HEK293T (cell line): ENCODE measurements at regions not wholly inside any gene's neighbourhood (a gene's known extent, or its start where the extent isn't known, plus 50 kb on each side); places are given as distances from the start of the nearest gene placed in this dataset.
"Not testable (repeated sequence)": the region's sequence is repeated elsewhere in the genome, so short reads cannot be mapped to it uniquely, and the experiment has no call there.

Experiments used
- CTCF ChIA-PET: fragments of 350-600 bp; formaldehyde crosslinking; extraction: SDS; loops from one replicate; lab custom pipeline; 2021; ENCODE audit warnings: antibody characterized with exemption, inconsistent platforms; lab: Yijun Ruan, JAX
- POLR2A ChIA-PET: fragments of 350-600 bp; formaldehyde crosslinking; extraction: SDS; loops from one replicate; lab custom pipeline; 2020; ENCODE audit warnings: antibody characterized with exemption, inconsistent platforms; lab: Yijun Ruan, JAX
- DNase-seq: peaks from one replicate; pipeline ENCODE4 v3.0.0; 2012; ENCODE audit warnings: mixed read lengths; ENCODE audit errors: extremely low spot score
- ARNT ChIP-seq: fragments of 450-650 bp; IDR thresholded peaks from 2 replicates; pipeline ENCODE4 v1.6.1; 2017; ENCODE audit warnings: mild to moderate bottlenecking
- BHLHE40 ChIP-seq: fragments of 450-650 bp; IDR thresholded peaks from 2 replicates; pipeline ENCODE4 v1.6.1; 2016; ENCODE audit warnings: mild to moderate bottlenecking, moderate library complexity, borderline replicate concordance
- CTBP1 ChIP-seq: fragments of 450-650 bp; IDR thresholded peaks from 2 replicates; pipeline ENCODE4 v1.6.1; 2016; ENCODE audit warnings: borderline replicate concordance
- ELF4 ChIP-seq: fragments of 450-650 bp; IDR thresholded peaks from 2 replicates; pipeline ENCODE4 v1.6.1; 2017; ENCODE audit warnings: antibody characterized with exemption
- FOXA1 ChIP-seq: fragments of 450-650 bp; IDR thresholded peaks from 2 replicates; pipeline ENCODE4 v1.6.1; 2016; ENCODE audit warnings: mild to moderate bottlenecking
- FOXK2 ChIP-seq: fragments of 450-650 bp; IDR thresholded peaks from 2 replicates; pipeline ENCODE4 v1.6.1; 2016; ENCODE audit warnings: mild to moderate bottlenecking
- FOXM1 ChIP-seq: fragments of 450-650 bp; IDR thresholded peaks from 2 replicates; pipeline ENCODE4 v1.6.1; 2017; ENCODE audit warnings: mild to moderate bottlenecking, borderline replicate concordance
- HDGF ChIP-seq: fragments of 450-650 bp; IDR thresholded peaks from 2 replicates; pipeline ENCODE4 v1.6.1; 2017; ENCODE audit warnings: antibody characterized with exemption, borderline replicate concordance
- L3MBTL2 ChIP-seq: fragments of 450-650 bp; conservative IDR thresholded peaks from 2 replicates; pipeline ENCODE4 v1.6.1; 2016; ENCODE audit warnings: mild to moderate bottlenecking
- LEF1 ChIP-seq: fragments of 450-650 bp; IDR thresholded peaks from 2 replicates; pipeline ENCODE4 v1.6.1; 2017; ENCODE audit warnings: mild to moderate bottlenecking, borderline replicate concordance
- NFRKB ChIP-seq: fragments of 450-650 bp; IDR thresholded peaks from 2 replicates; pipeline ENCODE4 v1.6.1; 2016; ENCODE audit warnings: mild to moderate bottlenecking, moderate library complexity
- SP1 ChIP-seq: fragments of 450-650 bp; IDR thresholded peaks from 2 replicates; pipeline ENCODE4 v1.6.1; 2017
- SUZ12 ChIP-seq: fragments of 450-650 bp; IDR thresholded peaks from 2 replicates; pipeline ENCODE4 v1.6.1; 2016; ENCODE audit warnings: mild to moderate bottlenecking
- TARDBP ChIP-seq: fragments of 450-650 bp; IDR thresholded peaks from 2 replicates; pipeline ENCODE4 v1.6.1; 2016
- ZNF384 ChIP-seq: fragments of 450-650 bp; IDR thresholded peaks from 2 replicates; pipeline ENCODE4 v1.6.1; 2016
- TF ChIP-seq, protein P1 (sequence below): fragments of 450-650 bp; IDR thresholded peaks from 2 replicates; pipeline ENCODE4 v1.6.1; 2016

DNA sequence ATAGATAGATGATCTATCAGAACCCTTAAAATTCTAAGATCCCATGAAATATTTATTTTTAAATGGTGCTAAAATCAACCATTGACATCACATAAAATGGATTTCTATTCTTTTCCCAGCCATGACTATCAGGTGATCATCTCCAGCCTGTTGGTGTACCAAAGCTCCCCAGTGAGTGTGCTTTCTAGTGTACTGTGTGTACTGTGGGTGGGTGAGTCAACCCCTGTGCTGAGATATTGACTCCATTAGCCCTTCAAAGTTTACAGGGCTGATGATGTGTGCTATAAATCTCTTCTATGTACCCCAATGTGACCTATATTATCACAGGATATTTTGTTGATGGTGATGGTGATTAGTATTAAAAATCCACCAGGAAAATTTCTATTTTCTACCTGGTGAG, 344.6 kb downstream of the MMUT start:
- CTCF ChIA-PET = no interaction called here
- POLR2A ChIA-PET = no interaction called here
- DNase-seq = no peak
- TF ChIP-seq FOXA1 (no peak), ARNT (no peak), CTBP1 (no peak), HDGF (no peak), NFRKB (no peak)

DNA sequence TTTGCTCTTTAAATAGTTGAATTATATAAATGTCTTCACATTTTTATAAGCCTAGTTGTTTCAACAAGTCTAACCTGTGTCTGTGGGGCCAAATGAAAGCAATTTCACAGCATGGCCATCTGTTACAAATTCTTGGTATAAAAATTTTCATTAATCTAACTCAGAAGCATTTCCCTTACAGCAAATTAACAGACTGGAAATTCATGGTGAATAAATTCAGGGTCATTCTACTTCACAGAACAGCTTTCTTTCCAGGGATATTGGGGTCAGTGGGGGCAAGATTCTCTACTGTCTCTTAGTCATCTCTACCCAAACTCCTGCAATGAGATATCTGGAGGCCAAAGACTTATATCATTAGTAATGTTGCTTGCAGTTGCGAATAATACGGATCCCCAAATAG, 352.1 kb downstream of the MMUT start:
- ChIA-PET POLR2A (no interaction called here), CTCF (no interaction called here)
- DNase-seq = no peak
- TF ChIP-seq FOXK2 (no peak), HDGF (no peak), NFRKB (no peak), L3MBTL2 (no peak), ELF4 (no peak), ARNT (no peak), TARDBP (no peak), ZNF384 (no peak)

DNA sequence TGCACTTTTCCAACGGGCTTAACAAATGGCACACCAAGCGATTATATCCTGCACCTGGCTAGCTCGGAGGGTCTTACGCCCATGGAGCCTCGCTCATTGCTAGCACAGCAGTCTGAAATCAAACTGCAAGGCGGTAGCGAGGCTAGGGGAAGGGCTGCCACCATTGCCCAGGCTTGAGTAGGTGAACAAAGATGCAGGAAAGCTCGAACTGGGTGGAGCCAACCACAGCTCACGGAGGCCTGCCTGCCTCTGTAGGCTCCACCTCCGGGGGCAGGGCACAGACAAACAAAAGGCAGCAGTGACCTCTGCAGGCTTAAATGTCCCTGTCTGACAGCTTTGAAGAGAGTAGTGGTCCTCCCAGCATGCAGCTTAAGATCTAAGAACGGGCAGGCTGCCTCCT, 365.4 kb downstream of the MMUT start:
- DNase-seq, POLR2A ChIA-PET, CTCF ChIA-PET: not testable (repeated sequence)

DNA sequence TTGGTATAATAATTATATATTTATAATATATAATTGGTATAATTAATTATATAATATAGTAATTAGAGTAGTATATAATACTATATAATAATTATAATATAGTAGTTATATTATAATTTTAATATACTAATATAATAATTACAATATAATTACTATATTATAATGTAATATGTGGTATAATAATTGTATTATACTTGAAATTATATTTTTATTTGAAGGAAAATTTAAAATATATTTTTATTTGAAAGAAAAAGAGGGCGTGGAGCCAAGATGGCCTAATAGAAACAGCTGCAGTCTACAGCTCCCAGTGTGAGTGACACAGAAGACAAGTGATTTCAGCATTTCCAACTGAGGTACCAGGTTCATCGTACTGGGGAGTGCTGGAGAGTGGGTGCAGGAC, 365.9 kb downstream of the MMUT start:
- TF ChIP-seq SUZ12 (no peak), NFRKB (no peak), ARNT (no peak), FOXK2 (no peak), ZNF384 (no peak), TARDBP (no peak), BHLHE40 (no peak), LEF1 (no peak), FOXA1 (no peak), CTBP1 (no peak), HDGF (no peak), FOXM1 (no peak), ELF4 (no peak), SP1 (no peak), L3MBTL2 (no peak)
- TF ChIP-seq, protein P1, sequence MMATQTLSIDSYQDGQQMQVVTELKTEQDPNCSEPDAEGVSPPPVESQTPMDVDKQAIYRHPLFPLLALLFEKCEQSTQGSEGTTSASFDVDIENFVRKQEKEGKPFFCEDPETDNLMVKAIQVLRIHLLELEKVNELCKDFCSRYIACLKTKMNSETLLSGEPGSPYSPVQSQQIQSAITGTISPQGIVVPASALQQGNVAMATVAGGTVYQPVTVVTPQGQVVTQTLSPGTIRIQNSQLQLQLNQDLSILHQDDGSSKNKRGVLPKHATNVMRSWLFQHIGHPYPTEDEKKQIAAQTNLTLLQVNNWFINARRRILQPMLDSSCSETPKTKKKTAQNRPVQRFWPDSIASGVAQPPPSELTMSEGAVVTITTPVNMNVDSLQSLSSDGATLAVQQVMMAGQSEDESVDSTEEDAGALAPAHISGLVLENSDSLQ = no peak
- CTCF ChIA-PET = no interaction called here
- POLR2A ChIA-PET = no interaction called here

DNA sequence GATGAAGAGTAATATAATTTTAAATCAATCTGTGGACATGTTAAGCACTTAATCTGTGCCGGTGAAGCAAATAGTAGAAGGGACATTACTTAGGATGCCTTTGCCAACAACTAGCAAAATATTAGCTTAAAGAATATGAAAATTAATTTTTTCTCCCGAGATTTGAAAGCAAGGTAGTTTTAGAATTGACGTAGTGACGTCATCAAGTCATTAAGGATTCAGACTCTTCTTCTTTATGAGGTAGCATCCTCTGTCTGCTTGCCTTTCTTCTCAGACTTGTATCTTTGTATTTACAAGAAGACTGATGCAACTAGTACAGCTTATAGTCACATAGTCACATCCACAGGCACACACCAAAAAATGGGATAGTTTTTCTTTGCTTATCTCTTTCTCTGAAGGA, 374.4 kb downstream of the MMUT start:
- POLR2A ChIA-PET = no interaction called here
- CTCF ChIA-PET = no interaction called here
- TF ChIP-seq FOXA1 (no peak), ARNT (no peak), NFRKB (no peak), FOXM1 (no peak), CTBP1 (no peak), SP1 (no peak)
- DNase-seq = no peak

More for the DNA sequence above, 365.9 kb downstream of the MMUT start:
- no peak for DNase-seq

DNA sequence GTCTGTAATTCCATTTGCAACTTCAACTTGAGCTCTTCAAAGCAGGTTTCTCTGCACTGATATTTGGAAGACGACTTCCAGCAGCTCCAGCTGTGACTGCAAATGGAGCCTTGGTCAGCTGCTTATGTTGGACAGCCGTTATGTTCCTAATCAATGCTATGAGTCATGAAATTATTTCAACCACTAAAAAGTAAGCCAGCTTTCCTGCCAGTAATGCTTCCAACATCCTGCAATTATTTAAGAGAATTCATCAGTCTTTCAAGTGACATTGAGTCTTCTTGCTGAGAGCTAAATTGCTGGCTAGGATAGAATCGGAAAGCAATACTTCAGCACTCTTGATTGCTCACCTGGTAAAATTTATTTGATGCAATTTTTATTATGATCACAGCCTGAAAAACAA, 375.7 kb downstream of the MMUT start:
- no peak for DNase-seq
- TF ChIP-seq SUZ12 (no peak), TARDBP (no peak), ELF4 (no peak), ZNF384 (no peak), FOXA1 (no peak), FOXK2 (no peak), LEF1 (no peak), BHLHE40 (no peak), SP1 (no peak), ARNT (no peak), HDGF (no peak)
- TF ChIP-seq, protein P1 = no peak
- POLR2A ChIA-PET = no interaction called here
- CTCF ChIA-PET = no interaction called here

DNA sequence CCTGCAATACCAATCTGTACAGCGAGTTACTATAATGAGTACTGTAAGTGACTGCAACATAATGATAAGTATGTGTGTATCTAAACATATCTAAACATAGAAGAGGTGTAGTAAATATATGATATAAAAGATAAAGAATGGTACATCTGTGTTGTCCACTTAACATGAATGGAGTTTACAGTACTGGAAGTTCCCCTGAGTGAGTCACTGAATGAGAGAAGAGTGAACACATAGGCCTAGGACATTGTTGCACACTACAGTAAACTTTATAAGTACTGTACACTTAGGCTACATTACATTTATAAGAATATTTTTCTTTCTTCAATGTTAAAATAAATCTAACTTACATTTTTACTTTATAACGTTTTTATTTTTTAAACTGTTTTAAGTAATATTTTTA, 380.4 kb downstream of the MMUT start:
- CTCF ChIA-PET = no interaction called here
- TF ChIP-seq CTBP1 = no peak
- no peak for TF ChIP-seq FOXK2
- TF ChIP-seq, protein P1 = no peak
- TF ChIP-seq ELF4 = no peak
- no peak for TF ChIP-seq FOXA1
- no peak for TF ChIP-seq LEF1
- no peak for DNase-seq
- POLR2A ChIA-PET = no interaction called here
